H9 (cell line): ENCODE measurements at regions not wholly inside any gene's neighbourhood (a gene's known extent, or its start where the extent isn't known, plus 50 kb on each side); places are given as distances from the start of the nearest gene placed in this dataset.

Experiments used
- DNase-seq: peaks from one replicate; pipeline ENCODE4 v3.0.0-alpha.2; 2017
- H2AFZ ChIP-seq: one replicate; pipeline ENCODE4 v1.6.1; 2013; ENCODE audit warnings: mild to moderate bottlenecking, low read length, control low read depth, moderate library complexity
- H2AK5ac ChIP-seq: 2 replicates; pipeline ENCODE4 v1.6.1; 2013; ENCODE audit warnings: low read length, control low read depth, mixed read lengths; ENCODE audit not compliant: insufficient read length
- H2BK120ac ChIP-seq: one replicate; pipeline ENCODE4 v1.6.1; 2013; ENCODE audit warnings: low read depth, mild to moderate bottlenecking, low read length, control low read depth, inconsistent platforms; ENCODE audit not compliant: poor library complexity, severe bottlenecking
- H2BK12ac ChIP-seq: 2 replicates; pipeline ENCODE4 v1.6.1; 2013; ENCODE audit warnings: low read length, control low read depth, mixed read lengths, low read depth; ENCODE audit not compliant: insufficient read length
- H2BK15ac ChIP-seq: 2 replicates; pipeline ENCODE4 v1.6.1; 2013; ENCODE audit warnings: low read depth, low read length, control low read depth
- H2BK20ac ChIP-seq: one replicate; pipeline ENCODE4 v1.6.1; 2013; ENCODE audit warnings: low read depth, mild to moderate bottlenecking, low read length, control low read depth, inconsistent platforms; ENCODE audit not compliant: poor library complexity, severe bottlenecking
- H2BK5ac ChIP-seq: 2 replicates; pipeline ENCODE4 v1.6.1; 2013; ENCODE audit warnings: low read length, control low read depth, mixed read lengths; ENCODE audit not compliant: insufficient read length
- H3K14ac ChIP-seq: 2 replicates; pipeline ENCODE4 v1.6.1; 2013; ENCODE audit warnings: low read length, control low read depth; ENCODE audit not compliant: insufficient read depth
- H3K18ac ChIP-seq: 2 replicates; pipeline ENCODE4 v1.6.1; 2013; ENCODE audit warnings: low read depth, mild to moderate bottlenecking, mixed read lengths, low read length, control low read depth; ENCODE audit not compliant: insufficient read length
- H3K23ac ChIP-seq: 2 replicates; pipeline ENCODE4 v1.6.1; 2013; ENCODE audit warnings: low read length, control low read depth, mixed read lengths, low read depth; ENCODE audit not compliant: insufficient read length
- H3K23me2 ChIP-seq: 2 replicates; pipeline ENCODE4 v1.6.1; 2013; ENCODE audit warnings: low read depth, mild to moderate bottlenecking, mixed read lengths, low read length, control low read depth; ENCODE audit not compliant: insufficient read length, poor library complexity, severe bottlenecking
- H3K27ac ChIP-seq: 2 replicates; pipeline ENCODE4 v1.5.1; 2013; ENCODE audit warnings: low read length, control low read depth, mixed read lengths, low read depth; ENCODE audit not compliant: insufficient read length
- H3K27me3 ChIP-seq: 2 replicates; pipeline ENCODE4 v1.6.1; 2013; ENCODE audit warnings: low read length, control low read depth, inconsistent platforms; ENCODE audit not compliant: insufficient read depth
- H3K4ac ChIP-seq: 2 replicates; pipeline ENCODE4 v1.6.1; 2013; ENCODE audit warnings: low read depth, mild to moderate bottlenecking, control low read depth, inconsistent platforms, low read length, moderate library complexity
- H3K4me1 ChIP-seq: 2 replicates; pipeline ENCODE4 v1.6.1; 2013; ENCODE audit warnings: low read length, control low read depth, inconsistent platforms; ENCODE audit not compliant: insufficient read depth
- H3K4me2 ChIP-seq: 2 replicates; pipeline ENCODE4 v1.6.1; 2013; ENCODE audit warnings: low read length, control low read depth, mixed read lengths; ENCODE audit not compliant: insufficient read length, insufficient read depth
- H3K56ac ChIP-seq: 2 replicates; pipeline ENCODE4 v1.6.1; 2013; ENCODE audit warnings: low read depth, mild to moderate bottlenecking, mixed read lengths, low read length, control low read depth; ENCODE audit not compliant: insufficient read length
- H3K79me1 ChIP-seq: 2 replicates; pipeline ENCODE4 v1.6.1; 2013; ENCODE audit warnings: low read depth, mild to moderate bottlenecking, moderate library complexity, low read length, control low read depth, inconsistent platforms; ENCODE audit not compliant: insufficient read depth, poor library complexity, severe bottlenecking
- H3K79me2 ChIP-seq: 2 replicates; pipeline ENCODE4 v1.6.1; 2013; ENCODE audit warnings: low read length, control low read depth, inconsistent platforms; ENCODE audit not compliant: insufficient read depth
- H3K9ac ChIP-seq: 2 replicates; pipeline ENCODE4 v1.6.1; 2013; ENCODE audit warnings: low read length, control low read depth, mixed read lengths; ENCODE audit not compliant: insufficient read length; ENCODE audit errors: extremely low read depth
- H3K9me3 ChIP-seq: one replicate; pipeline ENCODE4 v1.6.1; 2013; ENCODE audit warnings: low read depth, low read length, inconsistent platforms; ENCODE audit not compliant: control insufficient read depth
- H3T11ph ChIP-seq: one replicate; pipeline ENCODE4 v1.6.1; 2013; ENCODE audit warnings: mild to moderate bottlenecking, low read length, control low read depth, inconsistent platforms
- H4K20me1 ChIP-seq: one replicate; pipeline ENCODE4 v1.6.1; 2013; ENCODE audit not compliant: control insufficient read depth, insufficient read length, insufficient read depth
- H4K5ac ChIP-seq: 2 replicates; pipeline ENCODE4 v1.6.1; 2013; ENCODE audit warnings: low read depth, mild to moderate bottlenecking, mixed read lengths, low read length, control low read depth; ENCODE audit not compliant: insufficient read length
- H4K8ac ChIP-seq: replicated peaks from 2 replicates; pipeline ENCODE4 v1.6.1; 2013; ENCODE audit warnings: low read length, control low read depth, mixed read lengths, low read depth; ENCODE audit not compliant: insufficient read length
- H4K91ac ChIP-seq: 2 replicates; pipeline ENCODE4 v1.6.1; 2013; ENCODE audit warnings: low read depth, mild to moderate bottlenecking, moderate library complexity, mixed read lengths, low read length, control low read depth; ENCODE audit not compliant: insufficient read length
- H3K27ac Mint-ChIP-seq, 3 experiments: 2 replicates in 2 of 3; 3 replicates in 1 of 3; pipeline ENCODE4 v1.8.0; 2020 to 2021; ENCODE audit warnings: mixed read lengths in 3 of 3, mild to moderate bottlenecking in 1 of 3, moderate library complexity in 1 of 3
- H3K27me3 Mint-ChIP-seq: 2 replicates; pipeline ENCODE4 v1.8.0; 2021; ENCODE audit warnings: low read depth, mild to moderate bottlenecking, moderate library complexity, mixed read lengths
- H3K36me3 Mint-ChIP-seq, 3 experiments: 2 replicates in 2 of 3; 3 replicates in 1 of 3; pipeline ENCODE4 v1.8.0; 2020 to 2021; ENCODE audit warnings: low read depth in 3 of 3, mixed read lengths in 3 of 3; ENCODE audit not compliant: insufficient read depth in 1 of 3
- H3K4me1 Mint-ChIP-seq, 2 experiments: 2 replicates each; pipeline ENCODE4 v1.8.0; 2020; ENCODE audit warnings: mixed read lengths in 2 of 2
- H3K4me3 Mint-ChIP-seq, 2 experiments: 2 replicates in 1 of 2; 3 replicates in 1 of 2; pipeline ENCODE4 v1.8.0; 2020 to 2021; ENCODE audit warnings: mild to moderate bottlenecking in 2 of 2, mixed read lengths in 2 of 2, moderate library complexity in 1 of 2
- H3K9me3 Mint-ChIP-seq, 2 experiments: 2 replicates in 1 of 2; 3 replicates in 1 of 2; pipeline ENCODE4 v1.8.0; 2020; ENCODE audit warnings: mild to moderate bottlenecking in 2 of 2, mixed read lengths in 2 of 2, moderate library complexity in 1 of 2
- WGBS: extraction: QIAGEN DNeasy Blood & Tissue Kit; methylation state at CpG from one replicate; pipeline ENCODE4 v1.1.7; 2013; ENCODE audit warnings: missing lambda C conversion rate, low lambda C conversion rate, mixed read lengths; ENCODE audit not compliant: insufficient read length; ENCODE audit errors: extremely low coverage; 5-methylcytosine and 5-hydroxymethylcytosine counted together
- TF ChIP-seq, protein P1 (sequence below): fragments of 200-600 bp; sonication (generic); conservative IDR thresholded peaks from 3 replicates; pipeline ENCODE4 v1.8.0; 2021; ENCODE audit warnings: antibody characterized with exemption, mild to moderate bottlenecking

DNA sequence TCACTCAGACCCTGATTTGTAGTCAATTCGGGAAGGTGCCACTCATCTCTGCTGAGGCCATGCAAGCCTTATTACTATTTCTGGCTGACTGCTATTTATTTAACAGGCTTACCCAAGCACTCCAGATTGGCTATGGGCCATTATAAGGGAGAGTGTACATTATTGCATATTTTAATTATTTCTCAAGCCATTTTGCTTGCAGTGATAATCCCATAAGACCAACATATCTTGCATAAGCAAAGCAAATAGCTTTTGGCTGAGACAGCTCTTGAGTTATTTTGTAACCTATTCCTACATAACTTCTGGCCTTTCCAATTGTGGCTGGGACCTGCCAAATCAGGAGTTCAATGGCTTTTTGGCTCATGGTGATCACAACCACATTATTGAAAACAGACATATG is 509.6 kb upstream of the USP15 start:
- H3K18ac ChIP-seq = no peak overlapping the region
- no peaks in the 10 kb centered on the region for H3K79me2 ChIP-seq
- H4K20me1 ChIP-seq = no peaks in the 10 kb centered on the region
- Mint-ChIP-seq H3K36me3 (no peaks in the 10 kb centered on the region; a peak in 1 of 7 replicates), H3K27ac (no peak overlapping the region), H3K4me3 (no peak overlapping the region), H3K27me3 (no peaks in the 10 kb centered on the region), H3K9me3 (no peaks in the 10 kb centered on the region), H3K4me1 (no peaks in the 10 kb centered on the region; a peak in 1 of 4 replicates)
- H4K5ac ChIP-seq = no peak overlapping the region
- H3T11ph ChIP-seq = no peak overlapping the region
- no peak overlapping the region for H3K9ac ChIP-seq
- H3K79me1 ChIP-seq = no peaks in the 10 kb centered on the region
- no peak overlapping the region for H3K27ac ChIP-seq
- H2BK12ac ChIP-seq = no peak overlapping the region
- H3K56ac ChIP-seq = no peak overlapping the region
- no CpG with 5 or more reads among the region's 1 CpG for WGBS
- H3K9me3 ChIP-seq = no peaks in the 10 kb centered on the region
- H4K91ac ChIP-seq = no peak overlapping the region
- no peak for DNase-seq
- H3K4ac ChIP-seq = no peak overlapping the region
- no peak overlapping the region for H3K4me2 ChIP-seq
- H2AFZ ChIP-seq = no peak overlapping the region
- no peak overlapping the region for H2BK120ac ChIP-seq
- H2BK5ac ChIP-seq = no peak overlapping the region
- no peak overlapping the region for H4K8ac ChIP-seq
- H3K27me3 ChIP-seq = no peaks in the 10 kb centered on the region
- H2AK5ac ChIP-seq = no peak overlapping the region
- no peak overlapping the region for H3K14ac ChIP-seq
- TF ChIP-seq, protein P1, sequence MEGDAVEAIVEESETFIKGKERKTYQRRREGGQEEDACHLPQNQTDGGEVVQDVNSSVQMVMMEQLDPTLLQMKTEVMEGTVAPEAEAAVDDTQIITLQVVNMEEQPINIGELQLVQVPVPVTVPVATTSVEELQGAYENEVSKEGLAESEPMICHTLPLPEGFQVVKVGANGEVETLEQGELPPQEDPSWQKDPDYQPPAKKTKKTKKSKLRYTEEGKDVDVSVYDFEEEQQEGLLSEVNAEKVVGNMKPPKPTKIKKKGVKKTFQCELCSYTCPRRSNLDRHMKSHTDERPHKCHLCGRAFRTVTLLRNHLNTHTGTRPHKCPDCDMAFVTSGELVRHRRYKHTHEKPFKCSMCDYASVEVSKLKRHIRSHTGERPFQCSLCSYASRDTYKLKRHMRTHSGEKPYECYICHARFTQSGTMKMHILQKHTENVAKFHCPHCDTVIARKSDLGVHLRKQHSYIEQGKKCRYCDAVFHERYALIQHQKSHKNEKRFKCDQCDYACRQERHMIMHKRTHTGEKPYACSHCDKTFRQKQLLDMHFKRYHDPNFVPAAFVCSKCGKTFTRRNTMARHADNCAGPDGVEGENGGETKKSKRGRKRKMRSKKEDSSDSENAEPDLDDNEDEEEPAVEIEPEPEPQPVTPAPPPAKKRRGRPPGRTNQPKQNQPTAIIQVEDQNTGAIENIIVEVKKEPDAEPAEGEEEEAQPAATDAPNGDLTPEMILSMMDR = no peak
- no peak overlapping the region for H2BK20ac ChIP-seq
- no peak overlapping the region for H2BK15ac ChIP-seq
- no peaks in the 10 kb centered on the region for H3K23me2 ChIP-seq
- no peaks in the 10 kb centered on the region for H3K4me1 ChIP-seq
- H3K23ac ChIP-seq = no peak overlapping the region
